NCI-H1048 (cell line): ENCODE measurements at regions not wholly inside any gene's neighbourhood (a gene's known extent, or its start where the extent isn't known, plus 50 kb on each side); places are given as distances from the start of the nearest gene placed in this dataset.

Source experiments
- DNase-seq: peaks from one replicate; lab custom pipeline; 2025; lab: John Stamatoyannopoulos, UW

GRCh38 chr4:135316266-135316779 is 1114.7 kb upstream of the PABPC4L start:
- no peak for DNase-seq

- DNase-seq, result no peak
These were observed 1088.5 kb upstream of the PABPC4L start for GRCh38 chr4:135290136-135290535.

- no peak for DNase-seq
These were observed 1082.3 kb upstream of the PABPC4L start for GRCh38 chr4:135283934-135284333.

- DNase-seq, result no peak
These were observed 1081.1 kb upstream of the PABPC4L start for GRCh38 chr4:135282676-135283075.

GRCh38 chr4:135281230-135281629 is 1079.6 kb upstream of the PABPC4L start:
- DNase-seq, result no peak

- no peak for DNase-seq
These were observed 1076.4 kb upstream of the PABPC4L start for GRCh38 chr4:135277980-135278315.

- DNase-seq, result no peak
These were observed 1075.7 kb upstream of the PABPC4L start for GRCh38 chr4:135277068-135277979.

- DNase-seq, result no peak
These were observed 1072.8 kb upstream of the PABPC4L start for GRCh38 chr4:135274416-135274815.

GRCh38 chr4:135269125-135269890 is 1067.7 kb upstream of the PABPC4L start:
- DNase-seq, result no peak

GRCh38 chr4:135268369-135268768 is 1066.8 kb upstream of the PABPC4L start:
- no peak for DNase-seq

GRCh38 chr4:135267148-135267865 is 1065.7 kb upstream of the PABPC4L start:
- no peak for DNase-seq

- no peak for DNase-seq
These were observed 1054.5 kb upstream of the PABPC4L start for GRCh38 chr4:135256111-135256510.

- no peak for DNase-seq
These were observed 1048.5 kb upstream of the PABPC4L start for GRCh38 chr4:135250040-135250439.

- DNase-seq, result no peak
These were observed 1047.4 kb upstream of the PABPC4L start for GRCh38 chr4:135249024-135249423.

- no peak for DNase-seq
These were observed 1043.1 kb upstream of the PABPC4L start for GRCh38 chr4:135244696-135245095.

GRCh38 chr4:135244056-135244455 is 1042.5 kb upstream of the PABPC4L start:
- no peak for DNase-seq

GRCh38 chr4:135240796-135241195 is 1039.2 kb upstream of the PABPC4L start:
- no peak for DNase-seq

GRCh38 chr4:135239964-135240363 is 1038.4 kb upstream of the PABPC4L start:
- DNase-seq, result no peak

- DNase-seq, result no peak
These were observed 1037.4 kb upstream of the PABPC4L start for GRCh38 chr4:135238940-135239339.

GRCh38 chr4:135236048-135236447 is 1034.5 kb upstream of the PABPC4L start:
- DNase-seq, result no peak

GRCh38 chr4:135227842-135228241 is 1026.3 kb upstream of the PABPC4L start:
- DNase-seq, result no peak

GRCh38 chr4:135225551-135225950 is 1024.0 kb upstream of the PABPC4L start:
- DNase-seq, result no peak
